Neural cell (in vitro differentiated cells): ENCODE measurements at regions not wholly inside any gene's neighbourhood (a gene's known extent, or its start where the extent isn't known, plus 50 kb on each side); places are given as distances from the start of the nearest gene placed in this dataset.

Experiments
- H2AFZ ChIP-seq: fragments of 200-600, 300-800 bp; sonication (generic), shearing (Covaris generic); 2 replicates; pipeline ENCODE4 v1.6.0; 2014; ENCODE audit warnings: low read depth, mild to moderate bottlenecking, antibody characterized with exemption, low read length, moderate library complexity
- H3F3A ChIP-seq: fragments of 200-600 bp; shearing (Covaris generic); 2 replicates; pipeline ENCODE4 v1.6.1; 2016; ENCODE audit warnings: mild to moderate bottlenecking, moderate library complexity, mixed read lengths, antibody characterized with exemption, low read length; ENCODE audit not compliant: insufficient read depth, poor library complexity, severe bottlenecking
- H3K27ac ChIP-seq: fragments of 200-600, 300-800 bp; sonication (generic), shearing (Covaris generic); 2 replicates; pipeline ENCODE4 v1.5.1; 2014; ENCODE audit warnings: mild to moderate bottlenecking, low read length, moderate library complexity
- H3K27me3 ChIP-seq: fragments of 300-800, 200-600 bp; sonication (generic), shearing (Covaris generic); 2 replicates; pipeline ENCODE4 v1.6.0; 2014; ENCODE audit warnings: mild to moderate bottlenecking, low read depth, low read length, moderate library complexity; ENCODE audit not compliant: insufficient read depth
- H3K36me3 ChIP-seq: fragments of 300-800, 200-600 bp; sonication (generic), shearing (Covaris generic); 2 replicates; pipeline ENCODE4 v1.5.1; 2014; ENCODE audit warnings: mild to moderate bottlenecking, antibody characterized with exemption, low read length, moderate library complexity; ENCODE audit not compliant: insufficient read depth
- H3K4me2 ChIP-seq: fragments of 300-800, 200-600 bp; sonication (generic), shearing (Covaris generic); 2 replicates; pipeline ENCODE4 v1.6.0; 2014; ENCODE audit warnings: mild to moderate bottlenecking, low read length
- H3K4me3 ChIP-seq: fragments of 300-800, 200-600 bp; sonication (generic), shearing (Covaris generic); 2 replicates; pipeline ENCODE4 v1.5.1; 2014; ENCODE audit warnings: mild to moderate bottlenecking, low read length, moderate library complexity
- H3K79me2 ChIP-seq: fragments of 200-600 bp; shearing (Covaris generic); replicated peaks from 2 replicates; pipeline ENCODE4 v1.6.0; 2014; ENCODE audit warnings: mild to moderate bottlenecking, low read length, moderate library complexity; ENCODE audit not compliant: insufficient read depth
- H3K9ac ChIP-seq: fragments of 300-800, 200-600 bp; sonication (generic), shearing (Covaris generic); 2 replicates; pipeline ENCODE4 v1.6.1; 2016; ENCODE audit warnings: mild to moderate bottlenecking, low read length, mixed read lengths
- H3K9me2 ChIP-seq: fragments of 200-600 bp; shearing (Covaris generic); 2 replicates; pipeline ENCODE4 v1.6.1; 2016; ENCODE audit warnings: mild to moderate bottlenecking, low read length, mixed read lengths; ENCODE audit not compliant: insufficient read depth
- H3K9me3 ChIP-seq: fragments of 200-600, 300-800 bp; sonication (generic), shearing (Covaris generic); 2 replicates; pipeline ENCODE4 v1.6.1; 2016; ENCODE audit warnings: mild to moderate bottlenecking, mixed run types, low read length, moderate library complexity, mixed read lengths
- H4K20me1 ChIP-seq: fragments of 200-600 bp; shearing (Covaris generic); 2 replicates; pipeline ENCODE4 v1.6.1; 2016; ENCODE audit warnings: mild to moderate bottlenecking, mixed run types; ENCODE audit not compliant: insufficient read depth
- CTCF ChIP-seq: fragments of 450-650 bp; IDR thresholded peaks from 2 replicates; pipeline ENCODE4 v1.5.1; 2014; ENCODE audit warnings: antibody characterized with exemption, mild to moderate bottlenecking, moderate library complexity; ENCODE audit not compliant: poor library complexity, severe bottlenecking
- EP300 ChIP-seq: fragments of 450-650 bp; conservative IDR thresholded peaks from 2 replicates; pipeline ENCODE4 v1.6.1; 2014; ENCODE audit warnings: antibody characterized with exemption, mild to moderate bottlenecking, moderate library complexity; ENCODE audit not compliant: poor library complexity, severe bottlenecking
- EZH2 ChIP-seq: fragments of 200-600, 300-800 bp; shearing (Covaris generic), sonication (generic); IDR thresholded peaks from 2 replicates; pipeline ENCODE4 v1.6.1; 2014; ENCODE audit warnings: antibody characterized with exemption, low read length, borderline replicate concordance, mild to moderate bottlenecking; ENCODE audit not compliant: insufficient read depth, poor library complexity, severe bottlenecking
- MXI1 ChIP-seq: fragments of 450-650 bp; conservative IDR thresholded peaks from 2 replicates; pipeline ENCODE4 v1.6.1; 2014; ENCODE audit warnings: antibody characterized with exemption, mild to moderate bottlenecking; ENCODE audit not compliant: poor library complexity, severe bottlenecking
- POLR2AphosphoS5 ChIP-seq: IDR thresholded peaks from 2 replicates; pipeline ENCODE4 v1.6.1; 2012
- RAD21 ChIP-seq: fragments of 450-650 bp; conservative IDR thresholded peaks from 2 replicates; pipeline ENCODE4 v1.6.1; 2014; ENCODE audit warnings: antibody characterized with exemption, mild to moderate bottlenecking, moderate library complexity
- REST ChIP-seq: IDR thresholded peaks from 2 replicates; pipeline ENCODE4 v1.6.1; 2012; ENCODE audit warnings: borderline replicate concordance
- SMC3 ChIP-seq: fragments of 450-650 bp; conservative IDR thresholded peaks from 2 replicates; pipeline ENCODE4 v1.6.1; 2014; ENCODE audit warnings: antibody characterized with exemption, mild to moderate bottlenecking, moderate library complexity; ENCODE audit not compliant: poor library complexity
- TAF1 ChIP-seq: IDR thresholded peaks from 2 replicates; pipeline ENCODE4 v1.6.1; 2012; ENCODE audit warnings: low read depth

- H3K9ac ChIP-seq = no peak overlapping the region
- TF ChIP-seq CTCF (no peak), POLR2AphosphoS5 (no peak), RAD21 (no peak), MXI1 (no peak), EP300 (no peak), REST (no peak), TAF1 (no peak), EZH2 (no peak), SMC3 (no peak)
These were observed 243.9 kb downstream of the HAO1 start for GRCh38 chr20:7696311-7696710.

GRCh38 chr20:7702141-7702540 is 238.1 kb downstream of the HAO1 start:
- no peaks in the 10 kb centered on the region for H3K9me3 ChIP-seq
- no peak overlapping the region for H3K4me2 ChIP-seq
- no peaks in the 10 kb centered on the region for H3K79me2 ChIP-seq
- no peaks in the 10 kb centered on the region for H3K36me3 ChIP-seq
- no peaks in the 10 kb centered on the region for H3K9me2 ChIP-seq
- H3K27me3 ChIP-seq = no peaks in the 10 kb centered on the region
- TF ChIP-seq EP300 (no peak), MXI1 (no peak), TAF1 (no peak), POLR2AphosphoS5 (no peak), RAD21 (no peak), SMC3 (no peak), EZH2 (no peak), CTCF (no peak), REST (no peak)
- H3F3A ChIP-seq = no peaks in the 10 kb centered on the region
- no peak overlapping the region for H3K9ac ChIP-seq
- H3K4me3 ChIP-seq = no peak overlapping the region
- no peaks in the 10 kb centered on the region for H4K20me1 ChIP-seq
- H3K27ac ChIP-seq = no peak overlapping the region
- no peak overlapping the region for H2AFZ ChIP-seq

More at GRCh38 chr20:7696311-7696710, 243.9 kb downstream of the HAO1 start:
- no peak overlapping the region for H2AFZ ChIP-seq
- no peaks in the 10 kb centered on the region for H3K27me3 ChIP-seq
- H4K20me1 ChIP-seq = no peaks in the 10 kb centered on the region
- H3K9me3 ChIP-seq = no peaks in the 10 kb centered on the region
- H3K36me3 ChIP-seq = no peaks in the 10 kb centered on the region
- no peaks in the 10 kb centered on the region for H3K79me2 ChIP-seq
- no peaks in the 10 kb centered on the region for H3K9me2 ChIP-seq
- H3K4me2 ChIP-seq = no peak overlapping the region
- H3K4me3 ChIP-seq = no peak overlapping the region
- no peaks in the 10 kb centered on the region for H3F3A ChIP-seq
- no peak overlapping the region for H3K27ac ChIP-seq
